GM21360 (cell line): ENCODE measurements at regions not wholly inside any gene's neighbourhood (a gene's known extent, or its start where the extent isn't known, plus 50 kb on each side); places are given as distances from the start of the nearest gene placed in this dataset.
"Not testable (repeated sequence)": the region's sequence is repeated elsewhere in the genome, so short reads cannot be mapped to it uniquely, and the experiment has no call there.

ENCODE experiments used
- ATAC-seq: cut with Tn5 transposase; IDR thresholded peaks from one replicate; pipeline ENCODE4 v1.9.1; 2021; ENCODE audit warnings: mild to moderate bottlenecking, moderate library complexity; ENCODE audit not compliant: unreplicated experiment

- ATAC-seq, result no peak
Measured at GRCh38 chr10:111560027-111560426, 483.2 kb downstream of the ADRA2A start.

GRCh38 chr10:111561124-111561523, 484.3 kb downstream of the ADRA2A start:
- ATAC-seq, result no peak

- ATAC-seq, result no peak
Measured at GRCh38 chr10:111565542-111565941, 488.7 kb downstream of the ADRA2A start.

GRCh38 chr10:111578076-111578475, 501.2 kb downstream of the ADRA2A start:
- no peak for ATAC-seq

GRCh38 chr10:111579473-111579872, 502.6 kb downstream of the ADRA2A start:
- no peak for ATAC-seq

GRCh38 chr10:111590703-111591102, 513.9 kb downstream of the ADRA2A start:
- ATAC-seq, result no peak

- no peak for ATAC-seq
Measured at GRCh38 chr10:111593578-111593977, 516.7 kb downstream of the ADRA2A start.

GRCh38 chr10:111595173-111595572, 518.3 kb downstream of the ADRA2A start:
- ATAC-seq, result no peak

GRCh38 chr10:111598433-111599059, 521.7 kb downstream of the ADRA2A start:
- ATAC-seq, result peak; percentile 95

GRCh38 chr10:111599943-111600342, 523.1 kb downstream of the ADRA2A start:
- ATAC-seq, result no peak

GRCh38 chr10:111600772-111601171, 523.9 kb downstream of the ADRA2A start:
- no peak for ATAC-seq

GRCh38 chr10:111612273-111612672, 535.4 kb downstream of the ADRA2A start:
- ATAC-seq, result no peak

- ATAC-seq, result no peak
Measured at GRCh38 chr10:111634191-111634590, 549.4 kb downstream of the GPAM start.

- ATAC-seq, result no peak
Measured at GRCh38 chr10:111646021-111646420, 537.5 kb downstream of the GPAM start.

- ATAC-seq, result no peak
Measured at GRCh38 chr10:111648046-111648445, 535.5 kb downstream of the GPAM start.

GRCh38 chr10:111649080-111649479, 534.5 kb downstream of the GPAM start:
- ATAC-seq, result not testable (repeated sequence)

- no peak for ATAC-seq
Measured at GRCh38 chr10:111650088-111650487, 533.5 kb downstream of the GPAM start.

GRCh38 chr10:111656066-111656465, 527.5 kb downstream of the GPAM start:
- ATAC-seq, result no peak

GRCh38 chr10:111677759-111678158, 505.8 kb downstream of the GPAM start:
- no peak for ATAC-seq

- no peak for ATAC-seq
Measured at GRCh38 chr10:111686796-111687195, 496.8 kb downstream of the GPAM start.

GRCh38 chr10:111698711-111699110, 484.9 kb downstream of the GPAM start:
- ATAC-seq, result no peak

- no peak for ATAC-seq
Measured at GRCh38 chr10:111703986-111704385, 479.6 kb downstream of the GPAM start.

- no peak for ATAC-seq
Measured at GRCh38 chr10:111705021-111705420, 478.5 kb downstream of the GPAM start.
